Testis (tissue), 2 donors: ENCODE measurements at regions not wholly inside any gene's neighbourhood (a gene's known extent, or its start where the extent isn't known, plus 50 kb on each side); places are given as distances from the start of the nearest gene placed in this dataset.

Experiments
- DNase-seq: peaks from one replicate; pipeline ENCODE4 v3.0.0-alpha.2; 2019
- H3K27ac ChIP-seq, 2 donors: fragments of 200-600 bp; sonication (generic); one replicate each; pipeline ENCODE4 v1.5.1; 2019
- H3K27me3 ChIP-seq: fragments of 200-600 bp; sonication (generic); one replicate; pipeline ENCODE4 v1.5.1; 2019
- H3K36me3 ChIP-seq: fragments of 200-600 bp; sonication (generic); one replicate; pipeline ENCODE4 v1.5.1; 2017; ENCODE audit warnings: low read depth; ENCODE audit errors: missing control alignments
- H3K4me1 ChIP-seq: fragments of 200-600 bp; sonication (generic); one replicate; pipeline ENCODE4 v1.5.1; 2019
- H3K4me3 ChIP-seq, 2 donors: fragments of 200-600 bp; sonication (generic); one replicate each; pipeline ENCODE4 v1.5.1; 2017 to 2019
- H3K9me3 ChIP-seq: fragments of 200-600 bp; sonication (generic); one replicate; pipeline ENCODE4 v1.5.1; 2017
- POLR2A ChIP-seq: fragments of 450-650 bp; IDR thresholded peaks from one replicate; pipeline ENCODE4 v1.6.1; 2017; ENCODE audit warnings: antibody characterized with exemption, mild to moderate bottlenecking, moderate library complexity
- WGBS, 2 donors: methylation state at CpG; one replicate each; pipeline ENCODE4 v1.1.5; 2018; 5-methylcytosine and 5-hydroxymethylcytosine counted together
- intact Hi-C: fragments of 100-400 bp; cut with DNase I; formaldehyde crosslinking; loops from one replicate; pipeline ENCODE4 v1.15.1; 2023; ENCODE audit warnings: low total_unique reads
- TF ChIP-seq, protein P1 (sequence below), 3 experiments: fragments of 450-650 bp in 2 of 3; fragments of 200-600 bp in 1 of 3; sonication (generic) in 1 of 3; IDR thresholded peaks; one replicate each; pipeline ENCODE4 v1.5.1; 2016 to 2019; ENCODE audit warnings: antibody characterized with exemption in 3 of 3, mild to moderate bottlenecking in 2 of 3, moderate library complexity in 1 of 3

DNA sequence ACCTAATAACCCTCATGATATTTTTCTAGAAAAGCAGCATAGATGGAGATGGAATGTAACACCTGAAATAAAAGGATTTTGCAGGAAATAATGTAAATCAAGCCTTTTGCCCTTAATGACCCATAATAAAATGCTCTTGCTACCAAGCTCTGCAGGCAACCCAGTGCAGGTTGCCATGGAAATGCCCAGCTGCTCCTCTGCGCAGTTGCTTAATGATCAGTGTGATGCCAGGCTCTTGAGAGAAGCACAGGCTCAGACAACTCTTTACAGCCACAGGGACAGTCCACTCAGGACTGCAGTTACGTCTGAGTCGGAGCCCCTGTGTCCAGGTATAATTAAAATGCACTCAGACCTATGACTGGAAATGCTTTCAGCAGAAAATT, 165.5 kb downstream of the LACC1 start:
- Histone ChIP-seq H3K4me3 (no peak overlapping the region), H3K4me1 (no peaks in the 10 kb centered on the region), H3K9me3 (no peaks in the 10 kb centered on the region), H3K27me3 (no peaks in the 10 kb centered on the region), H3K27ac (no peak overlapping the region), H3K36me3 (no peaks in the 10 kb centered on the region)
- WGBS, 2 donors: 88 to 94% methylated on average over 3 of the region's 3 CpGs
- TF ChIP-seq, protein P1, sequence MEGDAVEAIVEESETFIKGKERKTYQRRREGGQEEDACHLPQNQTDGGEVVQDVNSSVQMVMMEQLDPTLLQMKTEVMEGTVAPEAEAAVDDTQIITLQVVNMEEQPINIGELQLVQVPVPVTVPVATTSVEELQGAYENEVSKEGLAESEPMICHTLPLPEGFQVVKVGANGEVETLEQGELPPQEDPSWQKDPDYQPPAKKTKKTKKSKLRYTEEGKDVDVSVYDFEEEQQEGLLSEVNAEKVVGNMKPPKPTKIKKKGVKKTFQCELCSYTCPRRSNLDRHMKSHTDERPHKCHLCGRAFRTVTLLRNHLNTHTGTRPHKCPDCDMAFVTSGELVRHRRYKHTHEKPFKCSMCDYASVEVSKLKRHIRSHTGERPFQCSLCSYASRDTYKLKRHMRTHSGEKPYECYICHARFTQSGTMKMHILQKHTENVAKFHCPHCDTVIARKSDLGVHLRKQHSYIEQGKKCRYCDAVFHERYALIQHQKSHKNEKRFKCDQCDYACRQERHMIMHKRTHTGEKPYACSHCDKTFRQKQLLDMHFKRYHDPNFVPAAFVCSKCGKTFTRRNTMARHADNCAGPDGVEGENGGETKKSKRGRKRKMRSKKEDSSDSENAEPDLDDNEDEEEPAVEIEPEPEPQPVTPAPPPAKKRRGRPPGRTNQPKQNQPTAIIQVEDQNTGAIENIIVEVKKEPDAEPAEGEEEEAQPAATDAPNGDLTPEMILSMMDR (IDR thresholded peaks at IDR 0.05): no peak
- no peak for TF ChIP-seq POLR2A
- intact Hi-C loops: loop anchor here (10.0 kb wide), 1 partner anchor 140 kb away; no protein-coding TSS in a partner anchor
- no peak for DNase-seq

DNA sequence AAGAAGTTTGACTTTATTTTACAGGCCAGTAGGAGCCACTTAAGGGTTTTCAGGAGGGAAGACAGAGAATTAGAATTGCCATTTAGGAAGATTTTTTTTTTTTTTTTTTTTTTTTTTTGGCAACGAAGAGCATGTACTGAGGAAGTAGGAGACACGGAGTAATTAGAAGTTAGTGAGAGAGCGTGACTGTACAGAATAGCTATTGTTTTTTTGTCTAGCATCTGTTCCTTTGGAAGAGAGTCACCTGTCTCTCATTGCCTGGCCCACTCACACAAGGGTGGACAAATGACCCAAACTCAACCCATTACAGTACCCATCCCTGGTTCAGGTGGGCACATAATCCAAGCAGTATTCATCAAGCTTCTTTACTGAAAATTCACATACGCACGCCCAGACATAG, 166.7 kb downstream of the LACC1 start:
- Histone ChIP-seq H3K36me3 (no peaks in the 10 kb centered on the region), H3K9me3 (no peaks in the 10 kb centered on the region), H3K27ac (no peak overlapping the region), H3K4me1 (no peaks in the 10 kb centered on the region), H3K4me3 (no peak overlapping the region), H3K27me3 (no peaks in the 10 kb centered on the region)
- DNase-seq: no peak
- TF ChIP-seq POLR2A: no peak
- 57 to 62% methylated on average over 5 of the region's 5 CpGs for WGBS, 2 donors
- intact Hi-C loops: loop anchor here (10.0 kb wide), 1 partner anchor 142 kb away; no protein-coding TSS in a partner anchor

DNA sequence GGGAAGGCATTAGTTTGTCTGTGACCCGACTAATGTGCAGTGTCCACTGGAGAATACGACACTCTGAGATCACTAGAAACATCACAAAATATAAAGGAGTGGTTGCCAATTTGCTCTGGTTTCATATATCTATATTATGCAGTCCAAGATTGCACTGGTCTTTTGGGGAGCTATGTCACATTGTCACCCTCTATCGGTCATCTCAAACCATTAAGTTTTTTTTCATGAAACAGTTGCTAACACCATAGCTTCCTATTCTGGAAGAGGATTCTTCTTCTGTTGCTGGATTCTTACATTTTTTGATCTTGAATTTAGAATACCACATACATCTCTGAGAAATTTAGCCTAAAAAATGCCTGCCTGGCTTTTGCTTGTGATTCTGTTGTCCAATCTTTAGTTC, 168.6 kb downstream of the LACC1 start:
- 83 to 90% methylated on average over 3 of the region's 3 CpGs for WGBS, 2 donors
- Histone ChIP-seq H3K4me3 (no peak overlapping the region), H3K36me3 (no peaks in the 10 kb centered on the region), H3K27me3 (no peaks in the 10 kb centered on the region), H3K4me1 (peaks cover 10% of the 10 kb centered on the region), H3K9me3 (no peaks in the 10 kb centered on the region), H3K27ac (no peak overlapping the region)
- intact Hi-C loops: loop anchor here (10.0 kb wide), 1 partner anchor 144 kb away; no protein-coding TSS in a partner anchor
- TF ChIP-seq, protein P1 (IDR thresholded peaks at IDR 0.05): no peak
- no peak for TF ChIP-seq POLR2A
- DNase-seq: no peak

DNA sequence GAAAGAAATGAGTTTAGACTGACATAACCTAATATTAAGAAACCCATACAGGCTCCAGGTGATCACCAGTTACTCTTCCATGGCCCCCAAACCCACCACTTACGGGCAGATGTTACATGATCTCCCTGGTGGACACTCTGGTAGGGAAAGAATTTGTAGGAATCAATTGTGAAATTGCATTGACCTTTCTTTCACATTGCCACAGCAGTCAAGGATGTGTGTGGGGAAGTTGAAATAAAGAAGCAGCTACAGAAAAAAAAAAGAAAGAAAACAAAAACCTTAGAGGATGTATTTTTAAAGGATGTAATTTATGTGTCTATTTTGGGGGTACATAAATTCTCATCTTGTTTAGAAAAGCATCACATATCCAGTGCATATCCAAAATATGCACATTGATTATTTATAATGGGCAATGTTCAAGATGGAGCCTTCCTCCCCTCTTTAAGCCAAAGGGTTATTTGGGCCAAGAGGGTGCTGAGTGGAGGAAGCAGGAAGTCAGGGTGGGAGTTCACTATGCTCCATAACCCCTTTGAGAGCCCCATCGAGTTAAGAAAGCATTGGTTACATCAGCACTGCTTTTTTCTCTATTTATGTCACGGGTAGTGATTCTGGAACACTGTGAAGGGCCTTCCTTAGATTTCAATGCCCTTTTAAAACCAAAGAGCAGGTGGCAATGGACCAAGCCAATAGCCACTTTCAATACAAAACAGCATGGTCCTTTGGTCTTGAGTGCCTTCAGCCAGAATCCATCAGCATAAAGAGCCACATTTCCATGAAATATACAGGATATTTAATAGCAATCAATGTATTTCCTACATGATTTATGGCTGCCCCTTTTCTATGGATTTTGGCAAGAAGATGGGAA, 169.6 kb downstream of the LACC1 start:
- TF ChIP-seq, protein P1 (IDR thresholded peaks at IDR 0.05): no peak
- no peak for TF ChIP-seq POLR2A
- no peaks in the 10 kb centered on the region for H3K27me3 ChIP-seq
- no peak overlapping the region for H3K4me3 ChIP-seq
- intact Hi-C loops: loop anchor here (10.0 kb wide), 1 partner anchor 145 kb away; no protein-coding TSS in a partner anchor
- H3K36me3 ChIP-seq: no peaks in the 10 kb centered on the region
- WGBS, 2 donors: 73 to 78% methylated on average over 3 of the region's 3 CpGs
- no peaks in the 10 kb centered on the region for H3K9me3 ChIP-seq
- H3K27ac ChIP-seq: no peak overlapping the region
- DNase-seq: no peak
- H3K4me1 ChIP-seq: peaks cover 15% of the 10 kb centered on the region

DNA sequence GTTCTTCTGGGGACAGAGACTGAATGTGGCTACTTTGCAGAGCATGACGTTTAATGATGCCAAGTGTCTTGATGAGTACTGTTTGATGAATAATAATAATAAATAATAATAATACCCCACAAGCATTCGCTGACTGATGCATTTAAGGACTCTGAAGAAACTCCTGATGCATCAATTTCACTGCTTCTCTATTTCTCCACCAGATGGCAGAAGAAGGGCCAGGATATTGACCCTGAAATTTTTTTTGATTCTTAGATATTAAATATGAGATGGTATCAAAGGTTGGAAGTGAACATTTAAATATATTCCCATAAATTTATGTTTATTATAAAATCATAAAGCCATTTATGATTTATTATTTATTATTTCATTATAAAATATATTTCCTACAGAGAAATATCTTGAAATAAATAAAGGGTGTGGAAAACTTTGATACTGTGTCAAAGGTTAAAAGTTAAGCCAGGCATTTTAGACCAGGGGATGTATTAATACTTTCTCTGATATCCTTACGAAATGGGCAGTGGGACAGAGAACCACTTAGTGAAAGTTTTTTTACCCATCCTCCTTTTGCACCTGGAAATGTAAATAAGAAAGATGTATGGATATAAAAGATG, 170.9 kb downstream of the LACC1 start:
- H3K4me1 ChIP-seq: peaks cover 19% of the 10 kb centered on the region
- WGBS, 2 donors: 48 to 53% methylated on average over 3 of the region's 3 CpGs

More for the DNA sequence above, 170.9 kb downstream of the LACC1 start:
- H3K27ac ChIP-seq: no peak overlapping the region
- H3K9me3 ChIP-seq: no peaks in the 10 kb centered on the region
- H3K27me3 ChIP-seq: no peaks in the 10 kb centered on the region
- no peak for DNase-seq
- no peak for TF ChIP-seq POLR2A
- TF ChIP-seq, protein P1 (IDR thresholded peaks at IDR 0.05): peak; percentile 66 to 83 (median 74)
- H3K4me3 ChIP-seq: no peak overlapping the region
- H3K36me3 ChIP-seq: no peaks in the 10 kb centered on the region
- intact Hi-C loops: loop anchor here (10.0 kb wide), 1 partner anchor 384 kb away; no protein-coding TSS in a partner anchor
